HFFc6 (cell line): ENCODE measurements at regions not wholly inside any gene's neighbourhood (a gene's known extent, or its start where the extent isn't known, plus 50 kb on each side); places are given as distances from the start of the nearest gene placed in this dataset.

ENCODE experiments used
- DNase-seq: peaks from one replicate; pipeline ENCODE4 v3.0.0-alpha.2; 2018
- H3K27ac Mint-ChIP-seq: 2 replicates; pipeline ENCODE4 v1.8.0; 2020; ENCODE audit warnings: mild to moderate bottlenecking, mixed read lengths
- H3K27me3 Mint-ChIP-seq: 2 replicates; pipeline ENCODE4 v1.8.0; 2021; ENCODE audit warnings: mild to moderate bottlenecking, moderate library complexity, mixed read lengths; ENCODE audit not compliant: insufficient read depth
- H3K36me3 Mint-ChIP-seq: 2 replicates; pipeline ENCODE4 v1.8.0; 2021; ENCODE audit warnings: low read depth, mixed read lengths
- H3K4me1 Mint-ChIP-seq: 2 replicates; pipeline ENCODE4 v1.8.0; 2020; ENCODE audit warnings: low read depth, mixed read lengths
- H3K4me3 Mint-ChIP-seq: 2 replicates; pipeline ENCODE4 v1.8.0; 2020; ENCODE audit warnings: mild to moderate bottlenecking, moderate library complexity, mixed read lengths
- H3K9me3 Mint-ChIP-seq: 2 replicates; pipeline ENCODE4 v1.8.0; 2020; ENCODE audit warnings: mild to moderate bottlenecking, mixed read lengths
- TF ChIP-seq, protein P1 (sequence below): fragments of 200-600 bp; sonication (generic); IDR thresholded peaks from 2 replicates; pipeline ENCODE4 v1.5.0; 2021; ENCODE audit warnings: antibody characterized with exemption, mild to moderate bottlenecking

DNA sequence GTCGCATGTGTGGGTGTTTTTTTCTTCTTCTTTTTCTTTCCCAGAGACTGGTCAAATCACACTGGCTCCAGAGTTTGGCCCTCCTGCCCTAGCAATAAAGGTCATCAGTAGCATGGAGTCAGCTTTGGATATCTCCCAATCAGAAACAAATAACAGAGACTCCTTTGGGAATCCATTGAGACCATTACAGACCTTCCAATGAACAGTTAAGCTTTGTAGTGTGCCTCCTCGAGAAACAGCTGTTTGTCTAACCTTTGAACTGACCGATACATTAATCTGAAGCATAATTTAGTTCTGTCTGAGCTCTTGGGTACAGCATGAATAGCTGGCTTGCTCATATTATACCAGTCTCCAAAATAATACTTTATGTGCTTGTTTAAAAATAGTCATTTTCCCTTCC is 1103.2 kb downstream of the GATA3 start:
- Mint-ChIP-seq H3K9me3 (peaks cover 16% of the 10 kb centered on the region; the same call in 1 of the 2 replicates), H3K4me1 (no peaks in the 10 kb centered on the region), H3K27ac (no peak overlapping the region), H3K27me3 (no peaks in the 10 kb centered on the region), H3K36me3 (no peaks in the 10 kb centered on the region), H3K4me3 (no peak overlapping the region)
- no peak for DNase-seq
- TF ChIP-seq, protein P1, sequence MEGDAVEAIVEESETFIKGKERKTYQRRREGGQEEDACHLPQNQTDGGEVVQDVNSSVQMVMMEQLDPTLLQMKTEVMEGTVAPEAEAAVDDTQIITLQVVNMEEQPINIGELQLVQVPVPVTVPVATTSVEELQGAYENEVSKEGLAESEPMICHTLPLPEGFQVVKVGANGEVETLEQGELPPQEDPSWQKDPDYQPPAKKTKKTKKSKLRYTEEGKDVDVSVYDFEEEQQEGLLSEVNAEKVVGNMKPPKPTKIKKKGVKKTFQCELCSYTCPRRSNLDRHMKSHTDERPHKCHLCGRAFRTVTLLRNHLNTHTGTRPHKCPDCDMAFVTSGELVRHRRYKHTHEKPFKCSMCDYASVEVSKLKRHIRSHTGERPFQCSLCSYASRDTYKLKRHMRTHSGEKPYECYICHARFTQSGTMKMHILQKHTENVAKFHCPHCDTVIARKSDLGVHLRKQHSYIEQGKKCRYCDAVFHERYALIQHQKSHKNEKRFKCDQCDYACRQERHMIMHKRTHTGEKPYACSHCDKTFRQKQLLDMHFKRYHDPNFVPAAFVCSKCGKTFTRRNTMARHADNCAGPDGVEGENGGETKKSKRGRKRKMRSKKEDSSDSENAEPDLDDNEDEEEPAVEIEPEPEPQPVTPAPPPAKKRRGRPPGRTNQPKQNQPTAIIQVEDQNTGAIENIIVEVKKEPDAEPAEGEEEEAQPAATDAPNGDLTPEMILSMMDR, result no peak

DNA sequence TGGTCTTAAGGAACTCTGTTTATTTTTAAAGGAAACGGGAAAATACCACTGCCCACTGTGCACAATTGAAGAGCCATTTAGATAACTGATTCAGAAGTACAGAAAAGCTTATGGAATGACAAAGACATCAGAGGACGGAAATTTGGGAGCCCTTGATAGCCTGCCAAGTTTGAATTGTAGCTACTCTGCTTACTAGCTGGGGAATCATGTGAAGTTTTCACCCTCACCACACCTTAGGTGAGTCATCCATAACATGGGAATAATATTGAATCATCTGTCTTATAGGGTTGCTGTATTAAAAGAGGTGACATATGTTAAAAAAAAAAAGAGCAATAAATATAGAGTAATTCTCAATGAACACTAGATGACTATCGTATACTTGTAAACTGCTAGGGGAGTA is 1104.2 kb downstream of the GATA3 start:
- no peaks in the 10 kb centered on the region for H3K36me3 Mint-ChIP-seq
- H3K27ac Mint-ChIP-seq, result no peak overlapping the region
- no peak for DNase-seq
- TF ChIP-seq, protein P1, result no peak
- no peak overlapping the region for H3K4me3 Mint-ChIP-seq
- H3K27me3 Mint-ChIP-seq, result no peaks in the 10 kb centered on the region
- H3K9me3 Mint-ChIP-seq, result peaks cover 16% of the 10 kb centered on the region; the same call in 1 of the 2 replicates
- no peaks in the 10 kb centered on the region for H3K4me1 Mint-ChIP-seq

DNA sequence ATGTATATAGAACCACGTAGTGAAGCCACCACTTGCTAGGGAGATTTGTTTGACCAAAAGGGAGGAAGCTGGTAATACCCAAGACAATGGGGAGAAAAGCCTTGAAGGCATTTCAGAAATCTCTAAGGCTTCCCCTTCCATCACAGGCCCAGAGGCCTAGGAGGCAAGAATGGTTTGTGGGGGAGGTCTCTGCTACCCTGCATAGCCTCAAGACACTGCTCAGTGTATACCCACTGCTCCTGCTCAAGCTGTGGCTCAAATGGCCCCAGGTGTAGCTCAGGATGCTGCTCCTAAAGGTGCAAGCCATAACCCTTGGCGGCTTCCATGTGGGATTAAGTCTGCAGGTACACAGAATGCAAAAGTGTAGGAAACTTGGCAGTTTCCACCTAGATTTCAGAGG is 1105.8 kb downstream of the GATA3 start:
- H3K27me3 Mint-ChIP-seq, result no peaks in the 10 kb centered on the region
- 0 out of 2 replicates have a peak, but pooled peaks cover 7% of the 10 kb centered on the region for H3K9me3 Mint-ChIP-seq
- TF ChIP-seq, protein P1, result no peak
- H3K36me3 Mint-ChIP-seq, result no peaks in the 10 kb centered on the region
- no peak overlapping the region for H3K4me3 Mint-ChIP-seq
- H3K27ac Mint-ChIP-seq, result no peak overlapping the region
- DNase-seq, result no peak
- no peaks in the 10 kb centered on the region for H3K4me1 Mint-ChIP-seq

DNA sequence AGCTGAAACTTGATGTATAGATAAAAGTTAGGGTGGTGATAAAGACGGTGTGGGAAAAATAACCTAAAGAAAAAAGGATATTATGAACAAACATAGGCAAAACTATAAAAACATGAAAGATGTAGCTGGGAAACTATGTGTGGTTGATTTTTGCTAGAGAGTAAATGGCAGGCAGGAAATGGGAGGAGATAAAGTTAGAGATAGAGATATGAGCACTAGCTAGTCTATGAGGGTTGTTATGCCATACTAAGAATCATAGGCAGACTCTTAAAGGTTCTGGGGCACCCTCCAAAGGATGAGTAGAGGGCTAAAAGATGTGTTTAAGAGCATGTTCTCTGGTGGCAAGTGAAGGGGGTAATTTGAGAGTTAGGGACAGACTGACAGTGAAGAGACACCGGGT is 1109.2 kb downstream of the GATA3 start:
- Mint-ChIP-seq H3K36me3 (no peaks in the 10 kb centered on the region), H3K4me1 (no peaks in the 10 kb centered on the region), H3K9me3 (no peaks in the 10 kb centered on the region), H3K27ac (no peak overlapping the region), H3K4me3 (no peak overlapping the region), H3K27me3 (no peaks in the 10 kb centered on the region; the same call in 1 of the 2 replicates)
- TF ChIP-seq, protein P1, result no peak
- DNase-seq, result no peak

DNA sequence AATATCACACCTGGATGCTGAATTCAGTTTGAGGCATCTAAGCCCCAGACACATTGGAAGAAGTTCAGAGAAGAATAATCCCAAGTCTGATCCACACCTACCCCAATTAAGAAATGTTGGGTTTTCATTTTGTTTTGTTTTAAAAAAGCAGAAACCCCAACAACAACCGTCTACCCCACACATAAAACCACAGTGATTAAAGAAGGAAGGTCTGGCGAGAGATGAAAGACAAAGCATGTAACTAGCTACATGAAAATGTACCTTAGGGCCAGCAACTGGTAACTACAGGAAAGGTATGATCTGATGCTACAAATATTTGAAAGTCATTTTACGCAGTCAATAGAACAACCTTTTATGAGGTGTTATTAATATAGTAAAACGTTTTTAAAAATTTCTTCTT is 1112.3 kb downstream of the GATA3 start:
- H3K27ac Mint-ChIP-seq, result no peak overlapping the region
- no peaks in the 10 kb centered on the region for H3K4me1 Mint-ChIP-seq
- H3K27me3 Mint-ChIP-seq, result no peaks in the 10 kb centered on the region; the same call in 1 of the 2 replicates
- H3K9me3 Mint-ChIP-seq, result peaks cover under 1% of the 10 kb centered on the region; the same call in 1 of the 2 replicates
- TF ChIP-seq, protein P1, result no peak
- no peaks in the 10 kb centered on the region for H3K36me3 Mint-ChIP-seq
- H3K4me3 Mint-ChIP-seq, result no peak overlapping the region
- DNase-seq, result no peak

DNA sequence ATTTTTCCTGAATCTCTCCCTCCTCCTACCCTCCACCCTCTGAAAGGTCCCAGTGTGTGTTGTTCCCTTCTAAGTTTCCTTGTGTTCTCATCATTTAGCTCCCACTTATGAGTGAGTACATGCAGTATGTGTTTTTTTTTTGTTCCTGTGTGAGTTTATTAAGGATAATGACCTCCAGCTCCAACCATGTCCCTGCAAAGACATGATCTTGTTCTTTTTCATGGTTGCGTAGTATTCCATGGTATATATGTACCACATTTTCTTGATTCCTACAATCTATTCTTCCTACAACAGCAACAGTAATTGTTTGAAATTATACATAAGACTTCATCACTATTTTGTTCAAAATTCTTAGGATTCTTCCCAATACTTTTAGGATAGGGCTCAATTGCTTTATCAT is 1117.8 kb downstream of the GATA3 start:
- Mint-ChIP-seq H3K27me3 (no peaks in the 10 kb centered on the region), H3K4me3 (no peak overlapping the region), H3K4me1 (no peaks in the 10 kb centered on the region), H3K27ac (no peak overlapping the region), H3K36me3 (no peaks in the 10 kb centered on the region), H3K9me3 (peaks cover 9% of the 10 kb centered on the region; the same call in 1 of the 2 replicates)
- TF ChIP-seq, protein P1, result no peak
- DNase-seq, result no peak
